ENCODE measurements at regions not wholly inside any gene's neighbourhood (a gene's known extent, or its start where the extent isn't known, plus 50 kb on each side); places are given as distances from the start of the nearest gene placed in this dataset.

DNA sequence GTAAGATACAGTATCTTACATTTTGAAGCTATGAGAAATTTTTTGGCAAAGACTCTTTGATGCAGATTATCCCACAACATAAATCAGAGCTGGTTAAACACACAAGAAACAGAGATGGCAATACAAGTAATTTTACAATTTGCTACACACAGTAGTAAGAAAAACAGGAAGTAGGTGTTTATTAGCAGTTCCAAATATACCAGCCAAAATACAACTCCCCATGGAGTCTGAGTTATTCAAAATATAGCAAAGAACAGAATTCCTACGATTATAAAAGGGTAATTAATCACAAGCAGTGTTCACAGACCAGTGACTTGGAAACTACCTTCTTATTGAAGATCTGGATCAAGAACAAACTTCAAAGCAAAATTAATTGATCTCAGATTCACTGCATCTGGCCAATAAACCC, 83.9 kb downstream of the BMP4 start:
- TF ChIP-seq, protein P1, sequence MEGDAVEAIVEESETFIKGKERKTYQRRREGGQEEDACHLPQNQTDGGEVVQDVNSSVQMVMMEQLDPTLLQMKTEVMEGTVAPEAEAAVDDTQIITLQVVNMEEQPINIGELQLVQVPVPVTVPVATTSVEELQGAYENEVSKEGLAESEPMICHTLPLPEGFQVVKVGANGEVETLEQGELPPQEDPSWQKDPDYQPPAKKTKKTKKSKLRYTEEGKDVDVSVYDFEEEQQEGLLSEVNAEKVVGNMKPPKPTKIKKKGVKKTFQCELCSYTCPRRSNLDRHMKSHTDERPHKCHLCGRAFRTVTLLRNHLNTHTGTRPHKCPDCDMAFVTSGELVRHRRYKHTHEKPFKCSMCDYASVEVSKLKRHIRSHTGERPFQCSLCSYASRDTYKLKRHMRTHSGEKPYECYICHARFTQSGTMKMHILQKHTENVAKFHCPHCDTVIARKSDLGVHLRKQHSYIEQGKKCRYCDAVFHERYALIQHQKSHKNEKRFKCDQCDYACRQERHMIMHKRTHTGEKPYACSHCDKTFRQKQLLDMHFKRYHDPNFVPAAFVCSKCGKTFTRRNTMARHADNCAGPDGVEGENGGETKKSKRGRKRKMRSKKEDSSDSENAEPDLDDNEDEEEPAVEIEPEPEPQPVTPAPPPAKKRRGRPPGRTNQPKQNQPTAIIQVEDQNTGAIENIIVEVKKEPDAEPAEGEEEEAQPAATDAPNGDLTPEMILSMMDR (conservative IDR thresholded peaks at IDR 0.05), result no peak
- TF ChIP-seq EZH2 (IDR thresholded peaks at IDR 0.05; ENCODE audit: low read depth), result no peak
